Peyer's patch (tissue), 4 donors: ENCODE measurements at regions not wholly inside any gene's neighbourhood (a gene's known extent, or its start where the extent isn't known, plus 50 kb on each side); places are given as distances from the start of the nearest gene placed in this dataset.

ENCODE experiments used
- POLR2A ChIP-seq, 2 donors: fragments of 450-650 bp; IDR thresholded peaks; one replicate each; pipeline ENCODE4 v1.5.1; 2017; ENCODE audit warnings: antibody characterized with exemption in 2 of 2, mild to moderate bottlenecking in 2 of 2, moderate library complexity in 2 of 2
- TF ChIP-seq, protein P1 (sequence below), 6 experiments: fragments of 450-650 bp in 4 of 6; fragments of 200-600 bp in 2 of 6; sonication (generic) in 1 of 6; IDR thresholded peaks; one replicate each; pipeline ENCODE4 v1.5.1; 2017 to 2019; ENCODE audit warnings: antibody characterized with exemption in 6 of 6, mild to moderate bottlenecking in 3 of 6, moderate library complexity in 1 of 6

DNA sequence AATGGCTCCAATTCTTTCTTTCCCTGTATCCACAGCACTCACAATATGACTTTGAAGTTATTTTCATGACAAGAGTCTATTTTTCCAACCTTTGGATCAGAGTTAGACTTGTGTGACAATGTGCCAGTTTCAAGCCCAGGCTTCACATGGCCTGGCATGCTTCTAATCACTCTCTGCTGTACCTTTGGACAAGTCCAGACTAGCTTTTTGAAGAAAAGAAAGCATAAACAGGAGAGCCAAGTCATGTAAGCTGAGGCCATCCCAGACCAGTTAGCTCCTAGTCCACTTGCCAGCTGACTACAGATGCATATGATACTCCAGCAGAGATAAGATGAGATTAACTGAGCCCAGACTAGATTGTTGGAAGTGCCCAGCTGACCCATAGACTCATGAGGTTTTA, 513.6 kb upstream of the C9orf72 start:
- TF ChIP-seq POLR2A (IDR thresholded peaks at IDR 0.05), result no peak
- TF ChIP-seq, protein P1, sequence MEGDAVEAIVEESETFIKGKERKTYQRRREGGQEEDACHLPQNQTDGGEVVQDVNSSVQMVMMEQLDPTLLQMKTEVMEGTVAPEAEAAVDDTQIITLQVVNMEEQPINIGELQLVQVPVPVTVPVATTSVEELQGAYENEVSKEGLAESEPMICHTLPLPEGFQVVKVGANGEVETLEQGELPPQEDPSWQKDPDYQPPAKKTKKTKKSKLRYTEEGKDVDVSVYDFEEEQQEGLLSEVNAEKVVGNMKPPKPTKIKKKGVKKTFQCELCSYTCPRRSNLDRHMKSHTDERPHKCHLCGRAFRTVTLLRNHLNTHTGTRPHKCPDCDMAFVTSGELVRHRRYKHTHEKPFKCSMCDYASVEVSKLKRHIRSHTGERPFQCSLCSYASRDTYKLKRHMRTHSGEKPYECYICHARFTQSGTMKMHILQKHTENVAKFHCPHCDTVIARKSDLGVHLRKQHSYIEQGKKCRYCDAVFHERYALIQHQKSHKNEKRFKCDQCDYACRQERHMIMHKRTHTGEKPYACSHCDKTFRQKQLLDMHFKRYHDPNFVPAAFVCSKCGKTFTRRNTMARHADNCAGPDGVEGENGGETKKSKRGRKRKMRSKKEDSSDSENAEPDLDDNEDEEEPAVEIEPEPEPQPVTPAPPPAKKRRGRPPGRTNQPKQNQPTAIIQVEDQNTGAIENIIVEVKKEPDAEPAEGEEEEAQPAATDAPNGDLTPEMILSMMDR (IDR thresholded peaks at IDR 0.05), result no peak
